Ascending aorta (tissue), 2 donors: ENCODE measurements at regions not wholly inside any gene's neighbourhood (a gene's known extent, or its start where the extent isn't known, plus 50 kb on each side); places are given as distances from the start of the nearest gene placed in this dataset.

Experiments
- DNase-seq, 2 donors: peaks; one replicate each; pipeline ENCODE4 v3.0.0-alpha.2; 2019; ENCODE audit warnings: low spot score in 2 of 2
- H3K27ac ChIP-seq, 2 donors: fragments of 200-600 bp; sonication (generic); one replicate each; pipeline ENCODE4 v1.5.1; 2016 to 2017; ENCODE audit warnings: mild to moderate bottlenecking in 1 of 2
- H3K27me3 ChIP-seq: fragments of 200-600 bp; sonication (generic); one replicate; pipeline ENCODE4 v1.5.1; 2017
- H3K36me3 ChIP-seq, 2 donors: fragments of 200-600 bp; sonication (generic); one replicate each; pipeline ENCODE4 v1.5.1; 2016
- H3K4me1 ChIP-seq, 2 donors: fragments of 200-600 bp; sonication (generic); one replicate each; pipeline ENCODE4 v1.5.1; 2016 to 2017; ENCODE audit warnings: mild to moderate bottlenecking in 1 of 2
- H3K4me3 ChIP-seq, 2 donors: fragments of 200-600 bp; sonication (generic); one replicate each; pipeline ENCODE4 v1.5.1; 2016 to 2017; ENCODE audit warnings: mild to moderate bottlenecking in 1 of 2
- H3K9me3 ChIP-seq, 2 donors: fragments of 200-600 bp; sonication (generic); one replicate each; pipeline ENCODE4 v1.5.1; 2016
- intact Hi-C: fragments of 100-400 bp; cut with DNase I; formaldehyde crosslinking; loops from one replicate; pipeline ENCODE4 v1.15.1; 2023
- TF ChIP-seq, protein P1 (sequence below), 3 experiments: fragments of 200-600 bp in 2 of 3; fragments of 450-650 bp in 1 of 3; sonication (generic) in 2 of 3; IDR thresholded peaks; one replicate each; pipeline ENCODE4 v1.5.1; 2016 to 2019; ENCODE audit warnings: antibody characterized with exemption in 3 of 3, mild to moderate bottlenecking in 1 of 3, moderate library complexity in 1 of 3

DNA sequence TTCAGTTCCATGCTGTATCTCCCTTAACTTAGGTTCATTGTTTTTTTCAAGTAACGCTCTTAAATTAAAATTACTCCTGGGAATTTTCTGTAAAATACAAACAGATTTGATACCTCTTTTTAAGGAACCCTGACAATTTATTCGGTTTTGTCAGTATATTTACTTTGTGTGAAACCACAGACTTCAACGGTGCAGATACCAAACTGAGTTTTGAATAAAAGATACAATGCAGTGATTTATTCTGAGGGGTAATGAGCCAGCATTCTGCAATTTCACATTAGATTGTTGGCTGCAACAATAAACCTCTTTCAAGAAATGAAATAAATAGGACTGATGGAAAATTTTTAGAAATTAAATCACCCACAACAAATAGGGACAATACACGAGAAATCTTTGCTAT, 308.6 kb upstream of the EDIL3 start:
- Histone ChIP-seq H3K27me3 (no peaks in the 10 kb centered on the region), H3K27ac (no peak overlapping the region), H3K36me3 (no peaks in the 10 kb centered on the region), H3K4me3 (no peak overlapping the region), H3K9me3 (no peaks in the 10 kb centered on the region), H3K4me1 (no peaks in the 10 kb centered on the region)
- intact Hi-C loops = no loop called here
- no peak for DNase-seq
- TF ChIP-seq, protein P1, sequence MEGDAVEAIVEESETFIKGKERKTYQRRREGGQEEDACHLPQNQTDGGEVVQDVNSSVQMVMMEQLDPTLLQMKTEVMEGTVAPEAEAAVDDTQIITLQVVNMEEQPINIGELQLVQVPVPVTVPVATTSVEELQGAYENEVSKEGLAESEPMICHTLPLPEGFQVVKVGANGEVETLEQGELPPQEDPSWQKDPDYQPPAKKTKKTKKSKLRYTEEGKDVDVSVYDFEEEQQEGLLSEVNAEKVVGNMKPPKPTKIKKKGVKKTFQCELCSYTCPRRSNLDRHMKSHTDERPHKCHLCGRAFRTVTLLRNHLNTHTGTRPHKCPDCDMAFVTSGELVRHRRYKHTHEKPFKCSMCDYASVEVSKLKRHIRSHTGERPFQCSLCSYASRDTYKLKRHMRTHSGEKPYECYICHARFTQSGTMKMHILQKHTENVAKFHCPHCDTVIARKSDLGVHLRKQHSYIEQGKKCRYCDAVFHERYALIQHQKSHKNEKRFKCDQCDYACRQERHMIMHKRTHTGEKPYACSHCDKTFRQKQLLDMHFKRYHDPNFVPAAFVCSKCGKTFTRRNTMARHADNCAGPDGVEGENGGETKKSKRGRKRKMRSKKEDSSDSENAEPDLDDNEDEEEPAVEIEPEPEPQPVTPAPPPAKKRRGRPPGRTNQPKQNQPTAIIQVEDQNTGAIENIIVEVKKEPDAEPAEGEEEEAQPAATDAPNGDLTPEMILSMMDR (IDR thresholded peaks at IDR 0.05) = no peak

DNA sequence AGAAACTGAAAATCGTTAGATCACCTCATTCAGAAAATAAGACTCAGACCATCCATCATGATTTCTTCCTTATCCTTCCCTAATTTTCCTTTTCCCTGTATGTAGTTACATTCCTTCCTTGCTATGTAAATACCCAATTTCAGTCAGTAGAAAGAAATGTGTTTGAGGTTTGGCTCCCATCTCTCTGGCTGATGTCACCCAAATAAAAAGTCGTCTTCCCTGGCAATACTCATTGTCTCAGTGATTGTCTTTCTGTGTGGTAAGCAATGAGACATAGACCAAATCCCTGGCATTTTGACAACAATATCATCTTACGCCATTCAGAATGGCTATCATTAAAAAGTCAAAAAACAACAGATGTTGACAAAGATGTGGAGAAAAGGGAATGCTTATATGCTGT, 303.9 kb upstream of the EDIL3 start:
- no peak for DNase-seq
- Histone ChIP-seq H3K27ac (no peak overlapping the region), H3K27me3 (no peaks in the 10 kb centered on the region), H3K4me3 (no peak overlapping the region), H3K9me3 (no peaks in the 10 kb centered on the region), H3K36me3 (no peaks in the 10 kb centered on the region), H3K4me1 (no peaks in the 10 kb centered on the region)
- TF ChIP-seq, protein P1 (IDR thresholded peaks at IDR 0.05) = no peak
- intact Hi-C loops = no loop called here

DNA sequence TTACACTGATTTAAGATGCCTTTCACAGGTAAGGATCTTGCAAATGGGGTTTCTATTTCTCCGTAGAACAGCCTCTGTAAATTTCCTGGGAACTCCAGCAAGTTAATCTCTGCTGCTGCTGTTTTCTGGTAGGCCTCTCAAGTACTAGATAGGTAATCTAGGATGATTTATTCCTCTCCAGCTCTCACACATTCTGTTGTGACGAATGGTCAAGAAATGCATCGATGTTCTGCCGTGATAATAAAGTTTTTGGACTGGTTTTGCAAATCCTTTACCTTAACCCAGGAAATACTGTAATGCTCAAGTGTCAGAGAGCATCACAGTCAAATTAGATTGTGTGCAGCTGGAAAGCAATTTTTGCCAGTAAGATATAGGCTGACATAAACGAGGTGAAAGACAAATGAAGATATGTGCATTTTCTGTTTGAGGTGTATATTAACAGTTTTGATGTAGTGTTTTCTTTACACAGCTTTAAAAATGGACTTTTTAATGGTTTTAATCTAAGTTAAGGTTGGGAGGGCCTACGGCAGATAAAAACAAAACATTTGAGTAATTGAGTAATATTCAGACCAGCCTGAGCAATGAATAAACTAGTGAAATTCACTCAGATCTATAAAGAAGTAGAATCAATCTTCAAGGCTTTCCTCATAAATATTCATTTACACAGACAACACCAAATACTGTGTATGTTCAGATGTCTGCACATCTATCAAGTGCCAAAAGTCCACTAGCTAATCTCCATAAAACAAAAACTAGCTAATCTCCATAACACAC, 300.6 kb upstream of the EDIL3 start:
- no peaks in the 10 kb centered on the region for H3K27me3 ChIP-seq
- no peak overlapping the region for H3K27ac ChIP-seq
- intact Hi-C loops = no loop called here
- no peaks in the 10 kb centered on the region for H3K36me3 ChIP-seq
- no peak overlapping the region for H3K4me3 ChIP-seq
- no peak for DNase-seq
- TF ChIP-seq, protein P1 (IDR thresholded peaks at IDR 0.05) = no peak
- H3K9me3 ChIP-seq = no peaks in the 10 kb centered on the region
- no peaks in the 10 kb centered on the region for H3K4me1 ChIP-seq

DNA sequence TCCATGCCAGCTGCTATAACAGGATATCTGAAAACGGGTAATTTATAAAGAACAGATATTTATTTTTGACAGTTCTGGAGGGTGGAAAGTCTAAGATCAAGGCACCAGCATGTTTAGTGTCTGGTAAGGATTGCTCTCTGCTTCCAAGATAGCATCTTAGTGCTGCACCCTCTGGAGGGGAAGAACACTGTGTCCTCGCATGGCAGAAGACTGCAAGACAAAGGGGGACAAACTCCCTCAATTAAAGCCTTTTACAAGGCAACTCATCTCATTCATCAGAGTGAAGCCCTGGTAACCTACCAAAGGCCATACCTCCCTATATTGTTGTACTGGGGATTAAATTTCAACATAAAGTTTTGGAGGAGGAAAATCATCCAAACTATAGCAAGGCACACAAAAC, 298.9 kb upstream of the EDIL3 start:
- H3K27me3 ChIP-seq = no peaks in the 10 kb centered on the region
- H3K27ac ChIP-seq = no peak overlapping the region
- TF ChIP-seq, protein P1 (IDR thresholded peaks at IDR 0.05) = no peak
- H3K9me3 ChIP-seq = no peaks in the 10 kb centered on the region
- H3K4me3 ChIP-seq = no peak overlapping the region
- DNase-seq = no peak
- H3K36me3 ChIP-seq = no peaks in the 10 kb centered on the region
- no peaks in the 10 kb centered on the region for H3K4me1 ChIP-seq
- intact Hi-C loops = no loop called here

DNA sequence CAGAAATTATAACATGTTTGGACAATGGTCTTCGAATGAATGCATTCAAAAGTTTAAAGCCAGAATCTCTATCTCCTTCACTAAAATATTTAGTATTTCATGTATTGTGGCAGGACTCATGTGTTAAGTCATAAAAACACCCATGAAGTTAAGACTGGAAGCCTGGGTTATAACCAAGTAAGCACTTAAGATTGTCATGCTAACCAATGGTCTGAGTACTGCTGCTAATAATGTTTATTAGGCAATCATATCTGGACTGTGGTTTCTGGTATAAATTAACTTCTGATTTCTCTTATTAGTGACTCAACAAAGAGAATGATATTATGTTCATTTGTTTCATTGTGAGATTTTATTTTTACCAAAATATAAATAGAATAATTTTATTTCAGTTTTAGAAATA, 297.9 kb upstream of the EDIL3 start:
- Histone ChIP-seq H3K27ac (no peak overlapping the region), H3K36me3 (no peaks in the 10 kb centered on the region), H3K4me3 (no peak overlapping the region), H3K9me3 (no peaks in the 10 kb centered on the region), H3K27me3 (no peaks in the 10 kb centered on the region), H3K4me1 (no peaks in the 10 kb centered on the region)
- TF ChIP-seq, protein P1 (IDR thresholded peaks at IDR 0.05) = no peak
- DNase-seq = no peak
- intact Hi-C loops = no loop called here

DNA sequence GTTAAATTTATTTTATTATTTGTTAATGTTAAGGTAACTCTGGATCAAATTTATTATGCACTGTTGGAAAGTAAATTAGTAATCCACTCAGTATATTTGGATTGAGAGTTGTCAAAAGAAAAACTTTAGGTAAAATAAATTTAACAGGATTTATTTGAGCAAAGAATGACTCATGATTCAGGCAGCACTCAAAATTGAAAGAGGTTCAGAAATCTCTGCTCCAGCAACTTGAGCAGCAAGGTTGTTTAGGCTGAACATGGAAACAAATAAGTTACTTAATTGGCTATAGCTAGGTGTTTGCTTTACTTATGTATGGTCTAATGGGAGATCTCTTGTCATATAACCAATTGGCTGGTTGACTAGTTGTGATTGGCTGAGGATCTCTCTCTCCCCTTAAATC, 296.2 kb upstream of the EDIL3 start:
- TF ChIP-seq, protein P1 (IDR thresholded peaks at IDR 0.05) = no peak
- intact Hi-C loops = no loop called here
- H3K27me3 ChIP-seq = no peaks in the 10 kb centered on the region
- H3K36me3 ChIP-seq = no peaks in the 10 kb centered on the region
- no peaks in the 10 kb centered on the region for H3K9me3 ChIP-seq
- no peak for DNase-seq
- H3K4me3 ChIP-seq = no peak overlapping the region
- no peaks in the 10 kb centered on the region for H3K4me1 ChIP-seq
- no peak overlapping the region for H3K27ac ChIP-seq
